ENCODE measurements at regions not wholly inside any gene's neighbourhood (a gene's known extent, or its start where the extent isn't known, plus 50 kb on each side); places are given as distances from the start of the nearest gene placed in this dataset.
A peak's percentile ranks its signal among the peaks of the same experiment; 100 is the strongest.

- Histone ChIP-seq H3K27me3 (no peaks in the 10 kb centered on the region), H3K4me3 (no peak overlapping the region)
- TF ChIP-seq CTCF (IDR thresholded peaks at IDR 0.05; ENCODE audit: low read depth, low read length) = no peak
Observed at GRCh38 chr3:75983111-75983510, 197.8 kb upstream of the ZNF717 start.

GRCh38 chr3:75983609-75984290 lies 198.4 kb upstream of the ZNF717 start:
- no peaks in the 10 kb centered on the region for H3K36me3 ChIP-seq
- no peaks in the 10 kb centered on the region for H3K9me3 ChIP-seq (ENCODE audit: low read depth)
- TF ChIP-seq CTCF (IDR thresholded peaks at IDR 0.05; ENCODE audit: low read depth, low read length) = no peak
- DNase-seq (ENCODE audit: low read depth in 1 of 2, low spot score in 1 of 2) = no peak
- H3K27ac ChIP-seq = no peak overlapping the region
- H3K27me3 ChIP-seq = no peaks in the 10 kb centered on the region
- no peak overlapping the region for H3K4me3 ChIP-seq
- H3K4me1 ChIP-seq (ENCODE audit: low read depth) = no peaks in the 10 kb centered on the region

More at GRCh38 chr3:75983111-75983510, 197.8 kb upstream of the ZNF717 start:
- no peaks in the 10 kb centered on the region for H3K9me3 ChIP-seq (ENCODE audit: low read depth)
- H3K36me3 ChIP-seq = no peaks in the 10 kb centered on the region
- no peaks in the 10 kb centered on the region for H3K4me1 ChIP-seq (ENCODE audit: low read depth)
- DNase-seq (ENCODE audit: low read depth in 1 of 2, low spot score in 1 of 2) = no peak
- H3K27ac ChIP-seq = no peak overlapping the region

GRCh38 chr3:75985432-75985831 lies 200.1 kb upstream of the ZNF717 start:
- no peak overlapping the region for H3K4me3 ChIP-seq
- H3K27me3 ChIP-seq = no peaks in the 10 kb centered on the region
- no peak for DNase-seq (ENCODE audit: low read depth in 1 of 2, low spot score in 1 of 2)
- H3K9me3 ChIP-seq (ENCODE audit: low read depth) = no peaks in the 10 kb centered on the region
- TF ChIP-seq CTCF (IDR thresholded peaks at IDR 0.05; ENCODE audit: low read depth, low read length) = no peak
- no peaks in the 10 kb centered on the region for H3K36me3 ChIP-seq
- H3K27ac ChIP-seq = no peak overlapping the region
- H3K4me1 ChIP-seq (ENCODE audit: low read depth) = no peaks in the 10 kb centered on the region

GRCh38 chr3:76010252-76010651 lies 224.9 kb upstream of the ZNF717 start:
- Histone ChIP-seq H3K9me3 (ENCODE audit: low read depth) (no peaks in the 10 kb centered on the region), H3K4me1 (ENCODE audit: low read depth) (peaks cover 3% of the 10 kb centered on the region), H3K36me3 (no peaks in the 10 kb centered on the region), H3K27ac (no peak overlapping the region), H3K27me3 (no peaks in the 10 kb centered on the region), H3K4me3 (no peak overlapping the region)
- DNase-seq (ENCODE audit: low read depth in 1 of 2, low spot score in 1 of 2) = no peak
- no peak for TF ChIP-seq CTCF (IDR thresholded peaks at IDR 0.05; ENCODE audit: low read depth, low read length)

- Histone ChIP-seq H3K27ac (peak overlapping the region; percentile 35), H3K36me3 (no peaks in the 10 kb centered on the region), H3K27me3 (no peaks in the 10 kb centered on the region), H3K4me1 (ENCODE audit: low read depth) (peaks cover 3% of the 10 kb centered on the region), H3K4me3 (no peak overlapping the region), H3K9me3 (ENCODE audit: low read depth) (no peaks in the 10 kb centered on the region)
- peak in 1 of 2 donors; percentile 5 for DNase-seq (ENCODE audit: low read depth in 1 of 2, low spot score in 1 of 2)
- no peak for TF ChIP-seq CTCF (IDR thresholded peaks at IDR 0.05; ENCODE audit: low read depth, low read length)
Observed at GRCh38 chr3:76011121-76011520, 225.8 kb upstream of the ZNF717 start.

All from cardiac muscle cell (in vitro differentiated cells and primary cell).